Upper lobe of right lung (tissue), 1 donor: ENCODE measurements at regions not wholly inside any gene's neighbourhood (a gene's known extent, or its start where the extent isn't known, plus 50 kb on each side); places are given as distances from the start of the nearest gene placed in this dataset.

Experiments
- ATAC-seq: fragments of 200-7000 bp; cut with Tn5 transposase; one replicate; pipeline ENCODE4 v1.9.1; 2020; ENCODE audit warnings: mild to moderate bottlenecking, moderate library complexity
- DNase-seq: peaks from one replicate; pipeline ENCODE4 v3.0.0-alpha.2; 2020
- H3K27ac ChIP-seq: fragments of 200-600 bp; one replicate; pipeline ENCODE4 v1.8.0; 2022
- H3K27me3 ChIP-seq: fragments of 200-600 bp; one replicate; pipeline ENCODE4 v1.8.0; 2022; ENCODE audit warnings: mild to moderate bottlenecking
- H3K36me3 ChIP-seq: fragments of 200-600 bp; one replicate; pipeline ENCODE4 v1.8.0; 2022
- H3K4me1 ChIP-seq: fragments of 200-600 bp; one replicate; pipeline ENCODE4 v1.8.0; 2022
- H3K4me3 ChIP-seq: fragments of 200-600 bp; one replicate; pipeline ENCODE4 v1.8.0; 2022; ENCODE audit warnings: mild to moderate bottlenecking
- H3K9me3 ChIP-seq: fragments of 200-600 bp; one replicate; pipeline ENCODE4 v1.8.0; 2022
- CTCF ChIP-seq: fragments of 200-600 bp; IDR thresholded peaks from one replicate; pipeline ENCODE4 v1.8.0; 2022; ENCODE audit warnings: antibody characterized with exemption
- intact Hi-C: fragments of 100-400 bp; cut with DNase I; formaldehyde crosslinking; loops from one replicate; pipeline ENCODE4 v1.11.0; 2022
- donor health status: DM: no; HTN: yes; CAD: no; lungs with severe emphysema.

- Histone ChIP-seq H3K36me3 (no peaks in the 10 kb centered on the region), H3K4me1 (no peaks in the 10 kb centered on the region), H3K27ac (no peak overlapping the region), H3K9me3 (no peaks in the 10 kb centered on the region), H3K27me3 (no peaks in the 10 kb centered on the region), H3K4me3 (peak overlapping the region; percentile 12)
- DNase-seq (no peak), ATAC-seq (no peak)
- intact Hi-C loops = no loop called here
- TF ChIP-seq CTCF = no peak
Observed at GRCh38 chr6:138647006-138647405, 126.6 kb upstream of the CCDC28A start.

GRCh38 chr6:138648127-138648526 is 125.4 kb upstream of the CCDC28A start:
- Histone ChIP-seq H3K9me3 (no peaks in the 10 kb centered on the region), H3K4me3 (no peak overlapping the region), H3K27ac (no peak overlapping the region), H3K27me3 (no peaks in the 10 kb centered on the region), H3K36me3 (no peaks in the 10 kb centered on the region), H3K4me1 (no peaks in the 10 kb centered on the region)
- intact Hi-C loops = no loop called here
- TF ChIP-seq CTCF = no peak
- ATAC-seq = no peak
- no peak for DNase-seq

GRCh38 chr6:138651491-138651890 is 122.1 kb upstream of the CCDC28A start:
- Histone ChIP-seq H3K36me3 (no peaks in the 10 kb centered on the region), H3K9me3 (no peaks in the 10 kb centered on the region), H3K4me1 (no peaks in the 10 kb centered on the region), H3K27me3 (no peaks in the 10 kb centered on the region), H3K27ac (no peak overlapping the region), H3K4me3 (no peak overlapping the region)
- TF ChIP-seq CTCF = no peak
- intact Hi-C loops = no loop called here
- no peak for DNase-seq
- no peak for ATAC-seq

- intact Hi-C loops = no loop called here
- ATAC-seq (no peak), DNase-seq (no peak)
- H3K27ac ChIP-seq = no peak overlapping the region
- TF ChIP-seq CTCF = no peak
- H3K36me3 ChIP-seq = no peaks in the 10 kb centered on the region
- no peaks in the 10 kb centered on the region for H3K9me3 ChIP-seq
- H3K4me3 ChIP-seq = no peak overlapping the region
- H3K4me1 ChIP-seq = no peaks in the 10 kb centered on the region
- no peaks in the 10 kb centered on the region for H3K27me3 ChIP-seq
Observed at GRCh38 chr6:138652824-138653223, 120.7 kb upstream of the CCDC28A start.

GRCh38 chr6:138653435-138653834 is 120.1 kb upstream of the CCDC28A start:
- H3K4me3 ChIP-seq = no peak overlapping the region
- no peak overlapping the region for H3K27ac ChIP-seq
- ATAC-seq = no peak
- no peak for DNase-seq
- no peaks in the 10 kb centered on the region for H3K27me3 ChIP-seq
- intact Hi-C loops = no loop called here
- no peaks in the 10 kb centered on the region for H3K9me3 ChIP-seq
- no peaks in the 10 kb centered on the region for H3K4me1 ChIP-seq
- no peaks in the 10 kb centered on the region for H3K36me3 ChIP-seq
- no peak for TF ChIP-seq CTCF
